GM23248 (cell line): ENCODE measurements at regions not wholly inside any gene's neighbourhood (a gene's known extent, or its start where the extent isn't known, plus 50 kb on each side); places are given as distances from the start of the nearest gene placed in this dataset.
"Not testable (repeated sequence)": the region's sequence is repeated elsewhere in the genome, so short reads cannot be mapped to it uniquely, and the experiment has no call there.

Experiments used
- DNase-seq: peaks from one replicate; pipeline ENCODE4 v3.0.0-alpha.2; 2015
- H2AFZ ChIP-seq: fragments of 200-600 bp; sonication (generic); 2 replicates; pipeline ENCODE4 v1.6.1; 2016; ENCODE audit warnings: antibody characterized with exemption
- H3F3A ChIP-seq: fragments of 200-600 bp; sonication (generic); 2 replicates; pipeline ENCODE4 v1.6.1; 2016; ENCODE audit warnings: mild to moderate bottlenecking, antibody characterized with exemption, mixed run types; ENCODE audit not compliant: insufficient read depth
- H3K27ac ChIP-seq: fragments of 200-600 bp; sonication (generic); 2 replicates; pipeline ENCODE4 v1.5.1; 2016; ENCODE audit warnings: mild to moderate bottlenecking
- H3K27me3 ChIP-seq: fragments of 200-600 bp; sonication (generic); replicated peaks from 2 replicates; pipeline ENCODE4 v1.6.1; 2016; ENCODE audit warnings: mild to moderate bottlenecking; ENCODE audit not compliant: insufficient read depth
- H3K36me3 ChIP-seq: fragments of 200-600 bp; sonication (generic); 2 replicates; pipeline ENCODE4 v1.6.1; 2016; ENCODE audit warnings: low read depth, mild to moderate bottlenecking
- H3K4me1 ChIP-seq: fragments of 200-600 bp; sonication (generic); 2 replicates; pipeline ENCODE4 v1.6.1; 2016; ENCODE audit warnings: mild to moderate bottlenecking; ENCODE audit not compliant: insufficient read depth
- H3K4me2 ChIP-seq: fragments of 200-600 bp; sonication (generic); one replicate; pipeline ENCODE4 v1.6.1; 2016; ENCODE audit warnings: mild to moderate bottlenecking; ENCODE audit not compliant: unreplicated experiment
- H3K4me3 ChIP-seq: fragments of 200-600 bp; sonication (generic); 2 replicates; pipeline ENCODE4 v1.5.1; 2016; ENCODE audit warnings: mild to moderate bottlenecking
- H3K79me2 ChIP-seq: fragments of 200-600 bp; sonication (generic); 2 replicates; pipeline ENCODE4 v1.6.1; 2016; ENCODE audit warnings: mild to moderate bottlenecking; ENCODE audit not compliant: insufficient read depth
- H3K9ac ChIP-seq: fragments of 200-600 bp; sonication (generic); 2 replicates; pipeline ENCODE4 v1.6.1; 2016; ENCODE audit warnings: mild to moderate bottlenecking
- H3K9me2 ChIP-seq: fragments of 200-600 bp; sonication (generic); 2 replicates; pipeline ENCODE4 v1.6.1; 2016; ENCODE audit warnings: mixed run types, mild to moderate bottlenecking, moderate library complexity; ENCODE audit not compliant: insufficient read depth
- H3K9me3 ChIP-seq: fragments of 200-600 bp; sonication (generic); one replicate; pipeline ENCODE4 v1.6.1; 2017; ENCODE audit warnings: low read depth
- H4K20me1 ChIP-seq: fragments of 200-600 bp; sonication (generic); 2 replicates; pipeline ENCODE4 v1.6.0; 2016; ENCODE audit not compliant: insufficient read depth
- WGBS, 2 experiments: methylation state at CpG; one replicate each; pipeline ENCODE4 v1.1.6; 2015 to 2017; ENCODE audit warnings: low lambda C conversion rate in 2 of 2, low coverage in 1 of 2; ENCODE audit errors: missing lambda C conversion rate in 2 of 2; 5-methylcytosine and 5-hydroxymethylcytosine counted together
- in situ Hi-C: fragments of 300-500 bp; cut with MboI; formaldehyde crosslinking; loops from 2 replicates; pipeline ENCODE4 v1.15.0; 2020

GRCh38 chr21:5113092-5113491, 5408.3 kb upstream of the TPTE start:
- H3K9ac ChIP-seq, H3K9me3 ChIP-seq, DNase-seq, H3K27me3 ChIP-seq, H3F3A ChIP-seq, H4K20me1 ChIP-seq, H3K4me1 ChIP-seq, in situ Hi-C loops, H3K27ac ChIP-seq, H3K9me2 ChIP-seq, H3K79me2 ChIP-seq, H3K4me3 ChIP-seq, H3K4me2 ChIP-seq, H3K36me3 ChIP-seq, H2AFZ ChIP-seq: not testable (repeated sequence)
- WGBS, 2 experiments, result no CpG with 5 or more reads among the region's 10 CpGs

- H3K36me3 ChIP-seq, H3K27me3 ChIP-seq, H3K27ac ChIP-seq, H3F3A ChIP-seq, H3K4me3 ChIP-seq, H3K79me2 ChIP-seq, H3K9ac ChIP-seq, DNase-seq, H3K4me2 ChIP-seq, in situ Hi-C loops, H3K4me1 ChIP-seq, H4K20me1 ChIP-seq, H3K9me2 ChIP-seq, H2AFZ ChIP-seq, H3K9me3 ChIP-seq: not testable (repeated sequence)
- no CpG with 5 or more reads among the region's 8 CpGs for WGBS, 2 experiments
Observed at GRCh38 chr21:5114468-5114867, 5406.9 kb upstream of the TPTE start.

GRCh38 chr21:5114893-5115645, 5406.3 kb upstream of the TPTE start:
- WGBS, 2 experiments, result 100% methylated on average over 5 of the region's 24 CpGs; no CpG with 5 or more reads in 1 of the 2 experiments
- H3K4me2 ChIP-seq, in situ Hi-C loops: not testable (repeated sequence)

DNA sequence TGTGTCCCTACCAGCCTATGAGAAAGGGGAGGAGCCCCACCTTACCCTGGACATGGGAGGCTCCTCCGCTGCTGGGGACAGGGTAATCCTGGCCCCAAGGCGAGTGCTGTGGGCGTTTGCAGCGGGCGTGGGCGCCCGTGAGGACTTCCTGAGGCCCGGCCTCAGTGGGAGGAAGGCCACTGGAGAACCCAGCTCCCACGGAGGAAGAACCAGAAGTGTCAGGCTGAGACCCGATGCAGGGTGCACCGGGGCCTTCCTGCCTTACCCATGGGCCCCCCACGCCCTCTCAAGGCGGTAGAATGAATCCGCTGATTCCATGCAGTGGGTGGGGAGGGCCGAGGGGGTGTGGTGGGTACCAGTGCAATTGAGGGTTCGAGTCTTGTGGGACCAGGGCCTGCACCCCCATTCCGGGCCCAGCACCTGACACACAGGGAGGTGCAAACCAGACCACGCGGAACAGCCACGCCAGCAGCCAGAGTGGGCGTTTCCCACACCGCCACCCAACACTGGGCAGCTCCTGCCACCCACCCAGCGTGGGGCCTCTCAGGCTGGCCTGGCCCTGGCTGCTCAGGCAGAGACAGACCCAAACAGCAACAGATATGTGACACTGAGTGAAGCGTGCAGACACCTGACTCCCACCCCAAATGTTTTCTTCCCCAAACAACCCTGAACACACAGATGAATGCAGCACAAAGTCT, 5405.6 kb upstream of the TPTE start:
- H4K20me1 ChIP-seq, H3K4me3 ChIP-seq, H3K4me1 ChIP-seq, in situ Hi-C loops, H3K9ac ChIP-seq, H3K4me2 ChIP-seq, H3K79me2 ChIP-seq, H3K9me2 ChIP-seq, H3F3A ChIP-seq, H2AFZ ChIP-seq, DNase-seq, H3K9me3 ChIP-seq, H3K27me3 ChIP-seq, H3K27ac ChIP-seq, H3K36me3 ChIP-seq: not testable (repeated sequence)
- 92 to 100% methylated on average over 1 to 7 of the region's 24 CpGs for WGBS, 2 experiments

More at GRCh38 chr21:5114893-5115645, 5406.3 kb upstream of the TPTE start:
- not testable (repeated sequence) for H4K20me1 ChIP-seq, H2AFZ ChIP-seq, H3K27ac ChIP-seq, H3K4me3 ChIP-seq, H3F3A ChIP-seq, H3K9me2 ChIP-seq, H3K9ac ChIP-seq, DNase-seq, H3K9me3 ChIP-seq, H3K4me1 ChIP-seq, H3K36me3 ChIP-seq, H3K79me2 ChIP-seq, H3K27me3 ChIP-seq

- H3K79me2 ChIP-seq, H3K27me3 ChIP-seq, H3K4me3 ChIP-seq, H3K4me1 ChIP-seq, DNase-seq, H3K9ac ChIP-seq, H3K9me3 ChIP-seq, H3K4me2 ChIP-seq, H2AFZ ChIP-seq, H3K36me3 ChIP-seq, H3F3A ChIP-seq, H3K27ac ChIP-seq, in situ Hi-C loops, H4K20me1 ChIP-seq, H3K9me2 ChIP-seq: not testable (repeated sequence)
- WGBS, 2 experiments, result no CpG with 5 or more reads among the region's 19 CpGs
Observed at GRCh38 chr21:5116344-5117123, 5404.8 kb upstream of the TPTE start.

DNA sequence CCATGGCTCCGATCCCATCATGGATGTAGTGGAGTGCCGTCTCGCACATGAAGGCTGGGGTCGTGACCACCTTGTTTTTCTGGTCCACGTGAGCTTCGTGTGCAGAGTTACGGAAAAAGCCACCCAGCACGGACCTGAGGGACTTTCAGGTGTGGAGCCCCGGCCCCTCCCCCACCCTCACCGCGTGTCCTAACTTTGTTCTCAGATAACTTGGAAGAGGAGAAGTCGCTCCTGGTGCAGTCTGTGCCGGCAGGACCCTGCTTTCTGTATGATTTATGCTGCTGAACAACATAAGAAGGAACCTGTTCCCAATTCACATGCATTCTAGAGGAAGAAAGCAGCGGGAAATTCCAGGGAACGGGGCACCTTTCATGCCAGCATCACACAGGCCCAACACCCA, 5404.2 kb upstream of the TPTE start:
- H3F3A ChIP-seq, H4K20me1 ChIP-seq, H3K9me2 ChIP-seq, H3K4me3 ChIP-seq, H3K4me2 ChIP-seq, H3K9ac ChIP-seq, H3K36me3 ChIP-seq, H3K79me2 ChIP-seq, H3K27me3 ChIP-seq, H2AFZ ChIP-seq, H3K4me1 ChIP-seq, H3K27ac ChIP-seq, DNase-seq, H3K9me3 ChIP-seq, in situ Hi-C loops: not testable (repeated sequence)
- WGBS, 2 experiments, result 50% methylated on average over 4 of the region's 15 CpGs; no CpG with 5 or more reads in 1 of the 2 experiments

DNA sequence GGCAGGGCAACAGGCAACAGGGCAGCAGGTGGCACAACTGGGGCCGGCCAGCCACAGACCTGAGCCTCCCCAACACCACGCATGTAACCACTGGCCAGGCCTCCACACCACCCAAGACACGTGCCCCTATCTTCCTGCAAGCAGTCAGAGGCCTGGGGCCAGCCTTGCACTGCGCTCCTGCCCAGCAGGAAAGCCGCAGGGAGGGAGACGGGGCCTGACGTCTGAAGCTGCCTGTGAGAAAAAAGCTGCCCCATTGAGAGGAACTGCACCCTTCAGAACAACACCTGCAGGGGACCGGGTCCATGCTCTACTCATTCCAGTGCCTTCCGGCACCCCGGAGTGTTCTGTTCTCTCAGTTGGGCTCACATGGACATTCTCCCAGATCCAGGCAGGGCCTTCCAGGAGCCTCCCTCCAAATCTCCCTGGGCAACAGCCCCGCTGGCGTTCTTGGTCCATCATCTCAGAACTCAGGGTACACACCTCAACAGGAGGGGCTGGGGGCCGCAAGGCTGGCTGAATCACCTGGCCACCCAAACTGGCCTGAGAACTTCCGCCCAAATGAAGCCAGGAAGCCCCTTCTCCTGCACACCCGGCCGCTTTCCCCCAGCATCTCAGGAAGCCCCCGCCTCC, 5403.6 kb upstream of the TPTE start:
- H3K9me2 ChIP-seq, H4K20me1 ChIP-seq, H3K79me2 ChIP-seq, H3K4me1 ChIP-seq, H3K36me3 ChIP-seq, H3K4me3 ChIP-seq, H3K4me2 ChIP-seq, in situ Hi-C loops, H3K27ac ChIP-seq, H3K9ac ChIP-seq, H3F3A ChIP-seq, H3K9me3 ChIP-seq, DNase-seq, H2AFZ ChIP-seq, H3K27me3 ChIP-seq: not testable (repeated sequence)
- 87 to 100% methylated on average over 1 to 2 of the region's 17 CpGs for WGBS, 2 experiments
